AG09319 (cell line): ENCODE measurements at regions not wholly inside any gene's neighbourhood (a gene's known extent, or its start where the extent isn't known, plus 50 kb on each side); places are given as distances from the start of the nearest gene placed in this dataset.

ENCODE experiments used
- DNase-seq: peaks from one replicate; pipeline ENCODE4 v3.0.0-alpha.2; 2010; ENCODE audit warnings: low read depth; ENCODE audit errors: extremely low read depth
- TF ChIP-seq, protein P1 (sequence below): IDR thresholded peaks from 2 replicates; pipeline ENCODE4 v1.5.1; 2011; ENCODE audit warnings: low read depth, mild to moderate bottlenecking, inconsistent platforms, low read length, moderate library complexity

DNA sequence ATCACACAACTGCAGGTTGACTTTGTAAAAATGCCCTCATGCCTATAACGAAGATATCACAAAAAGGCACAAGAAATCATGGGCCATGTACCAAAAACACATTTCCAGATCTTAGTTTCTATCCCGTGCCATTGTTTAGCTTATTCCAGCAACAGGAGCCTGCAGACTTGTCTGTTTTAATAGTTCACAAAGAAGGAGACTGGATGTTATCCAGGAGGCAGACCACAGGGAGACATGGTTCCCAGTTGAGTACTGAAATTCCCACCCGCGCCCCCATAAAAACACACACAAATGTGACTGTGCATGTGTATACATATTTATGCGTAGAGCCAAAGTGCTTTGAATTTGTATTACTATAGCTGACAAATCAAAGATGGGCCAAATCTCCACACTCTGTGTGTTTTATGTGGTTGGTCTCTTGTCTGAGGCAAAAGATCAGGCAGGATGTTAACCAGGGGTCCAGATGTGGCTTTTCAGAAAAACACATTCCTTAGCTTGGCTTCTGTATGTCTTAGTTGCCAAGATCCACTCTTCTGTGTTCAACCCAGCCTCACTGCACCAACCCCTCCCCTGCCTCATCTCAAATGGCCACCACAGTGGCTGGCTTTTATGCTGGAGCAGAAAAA lies 469.2 kb upstream of the DIPK2B start:
- TF ChIP-seq, protein P1, sequence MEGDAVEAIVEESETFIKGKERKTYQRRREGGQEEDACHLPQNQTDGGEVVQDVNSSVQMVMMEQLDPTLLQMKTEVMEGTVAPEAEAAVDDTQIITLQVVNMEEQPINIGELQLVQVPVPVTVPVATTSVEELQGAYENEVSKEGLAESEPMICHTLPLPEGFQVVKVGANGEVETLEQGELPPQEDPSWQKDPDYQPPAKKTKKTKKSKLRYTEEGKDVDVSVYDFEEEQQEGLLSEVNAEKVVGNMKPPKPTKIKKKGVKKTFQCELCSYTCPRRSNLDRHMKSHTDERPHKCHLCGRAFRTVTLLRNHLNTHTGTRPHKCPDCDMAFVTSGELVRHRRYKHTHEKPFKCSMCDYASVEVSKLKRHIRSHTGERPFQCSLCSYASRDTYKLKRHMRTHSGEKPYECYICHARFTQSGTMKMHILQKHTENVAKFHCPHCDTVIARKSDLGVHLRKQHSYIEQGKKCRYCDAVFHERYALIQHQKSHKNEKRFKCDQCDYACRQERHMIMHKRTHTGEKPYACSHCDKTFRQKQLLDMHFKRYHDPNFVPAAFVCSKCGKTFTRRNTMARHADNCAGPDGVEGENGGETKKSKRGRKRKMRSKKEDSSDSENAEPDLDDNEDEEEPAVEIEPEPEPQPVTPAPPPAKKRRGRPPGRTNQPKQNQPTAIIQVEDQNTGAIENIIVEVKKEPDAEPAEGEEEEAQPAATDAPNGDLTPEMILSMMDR: no peak
- DNase-seq: no peak

DNA sequence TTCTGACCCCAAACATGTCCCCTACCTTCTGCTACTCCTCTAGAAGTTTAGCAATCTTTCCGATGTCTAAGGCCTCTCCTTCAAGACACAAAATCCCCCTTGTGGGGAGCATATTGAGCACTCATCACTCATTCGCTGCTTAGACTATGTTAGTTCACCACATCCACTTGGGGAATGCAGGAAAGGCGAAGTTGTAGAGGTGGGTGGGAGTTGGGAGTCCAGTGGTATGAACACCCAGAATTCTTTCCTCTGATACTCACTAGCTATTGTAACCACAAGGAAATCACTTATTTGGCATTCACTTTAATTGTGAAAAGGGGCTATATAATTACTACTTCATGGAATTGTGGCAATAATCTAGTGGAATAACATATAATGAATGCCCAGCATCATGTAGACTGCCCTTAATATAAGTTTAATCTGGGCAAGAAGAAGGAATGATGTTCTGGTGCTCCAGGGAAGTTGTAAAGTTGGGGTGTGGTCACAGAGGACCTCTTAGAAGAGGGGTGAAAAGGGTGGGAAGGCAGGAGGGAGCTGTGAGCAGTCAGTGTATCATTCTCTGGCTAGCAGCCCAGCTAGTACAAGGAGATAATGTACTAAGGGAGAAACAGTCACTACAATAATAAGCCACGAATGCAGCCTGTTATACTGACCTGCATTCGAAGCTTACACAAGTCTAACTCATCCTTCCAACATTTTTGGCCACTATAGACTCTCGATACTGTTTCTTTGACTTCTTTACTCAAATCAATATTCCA lies 468.2 kb upstream of the DIPK2B start:
- peak; percentile 35 for DNase-seq
- TF ChIP-seq, protein P1: no peak

DNA sequence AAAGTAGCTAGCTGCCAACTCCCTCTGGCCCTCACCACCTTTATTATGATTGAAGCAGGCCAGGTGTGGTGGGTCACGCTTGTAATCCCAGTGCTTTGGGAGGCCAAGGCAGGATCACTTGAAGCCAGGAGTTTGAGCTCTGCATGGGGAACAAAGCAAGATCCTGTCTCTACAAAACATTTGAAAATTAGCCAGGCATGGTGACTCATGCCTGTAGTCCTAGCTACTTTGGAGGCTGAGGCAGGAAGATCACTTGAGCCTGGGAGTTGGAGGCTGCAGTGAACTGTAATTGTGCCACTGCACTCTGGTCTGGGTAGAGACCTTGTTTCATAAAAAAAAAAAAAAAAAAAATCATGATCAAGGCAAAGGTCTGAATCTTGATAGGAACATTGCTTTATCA lies 467.0 kb upstream of the DIPK2B start:
- DNase-seq: no peak
- TF ChIP-seq, protein P1: no peak

DNA sequence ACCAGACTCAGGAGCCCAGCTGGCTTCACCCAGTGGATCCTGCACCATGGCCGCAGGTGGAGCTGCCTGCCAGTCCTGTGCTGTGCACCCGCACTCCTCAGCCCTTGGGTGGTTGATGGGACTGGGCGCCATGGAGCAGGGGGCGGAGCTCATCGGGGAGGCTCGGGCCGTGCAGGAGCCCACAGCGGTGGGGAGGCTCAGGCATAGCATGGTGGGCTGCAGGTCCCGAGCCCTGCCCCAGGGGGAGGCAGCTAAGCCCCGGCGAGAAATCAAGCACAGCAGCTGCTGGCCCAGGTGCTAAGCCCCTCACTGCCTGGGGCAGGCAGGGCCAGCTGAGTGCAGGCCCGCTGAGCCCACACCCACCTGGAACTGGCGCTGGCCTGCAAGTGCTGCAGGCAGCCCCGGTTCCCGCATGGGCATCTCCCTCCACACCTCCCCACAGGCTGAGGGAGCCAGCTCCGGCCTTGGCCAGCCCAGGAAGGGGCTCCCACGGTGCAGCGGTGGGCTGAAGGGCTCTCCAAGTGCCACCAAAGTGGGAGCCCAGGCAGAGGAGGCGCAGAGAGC lies 464.1 kb upstream of the DIPK2B start:
- no peak for DNase-seq
- TF ChIP-seq, protein P1: no peak

DNA sequence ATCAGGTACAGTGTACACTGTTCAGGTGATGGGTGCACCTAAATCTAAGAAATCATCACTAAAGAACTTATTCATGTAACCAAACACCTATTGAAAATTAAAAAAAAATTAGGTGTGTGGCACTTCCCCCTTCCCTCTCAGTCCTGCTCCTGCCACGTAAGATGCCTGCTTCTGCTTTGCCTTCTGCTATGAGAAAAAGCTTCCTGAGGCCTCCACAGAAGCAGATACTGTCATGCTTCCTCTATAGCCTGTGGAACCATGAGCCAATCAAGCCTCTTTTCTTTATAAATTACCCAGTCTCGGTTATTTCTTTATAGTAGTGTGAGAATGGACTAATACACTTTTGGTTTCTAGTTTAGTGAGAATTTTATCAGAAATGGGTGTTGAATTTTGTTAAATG lies 459.8 kb upstream of the DIPK2B start:
- DNase-seq: no peak
- TF ChIP-seq, protein P1: no peak

DNA sequence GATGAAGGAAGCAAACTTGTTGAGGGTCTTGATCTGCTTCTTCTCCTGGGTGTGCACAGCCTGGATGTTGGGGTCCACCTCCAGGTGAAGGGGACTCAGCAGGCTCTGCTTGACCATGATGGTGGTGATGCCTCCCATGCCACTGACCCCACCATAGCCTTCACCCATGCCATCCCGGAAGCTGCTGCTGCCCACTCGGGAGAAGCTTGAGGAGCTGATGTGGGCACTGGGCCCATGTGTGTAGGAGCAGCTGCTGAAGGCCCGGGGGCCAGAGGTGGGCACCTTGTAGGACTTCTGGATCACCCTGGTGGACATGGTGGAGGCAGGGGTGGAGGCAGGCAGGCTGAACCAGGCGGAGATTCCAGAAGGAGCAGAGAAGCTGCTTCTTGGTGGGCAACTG lies 432.7 kb upstream of the DIPK2B start:
- TF ChIP-seq, protein P1: no peak

DNA sequence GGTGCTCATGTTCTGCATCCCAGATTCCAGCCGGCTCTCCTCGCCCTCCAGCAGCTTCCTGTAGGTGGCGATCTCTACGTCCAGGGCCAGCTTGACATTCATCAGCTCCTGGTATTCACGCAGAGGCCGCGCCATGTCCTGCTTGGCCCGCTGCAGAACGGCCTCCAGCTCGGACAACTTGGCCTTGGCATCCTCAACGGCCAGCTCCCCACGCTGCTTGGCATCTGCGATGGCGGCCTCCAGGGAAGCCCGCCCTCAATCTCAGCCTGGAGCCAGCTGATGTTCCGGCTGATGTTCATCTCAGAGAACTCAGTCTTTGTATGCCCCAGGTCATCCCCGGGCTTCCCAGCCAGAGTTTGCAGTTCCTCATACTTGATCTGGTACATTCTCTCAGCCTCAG lies 431.8 kb upstream of the DIPK2B start:
- TF ChIP-seq, protein P1: no peak

More for the DNA sequence above, 432.7 kb upstream of the DIPK2B start:
- DNase-seq: no peak

More for the DNA sequence above, 431.8 kb upstream of the DIPK2B start:
- no peak for DNase-seq
